Chondrocyte (in vitro differentiated cells): ENCODE measurements at regions not wholly inside any gene's neighbourhood (a gene's known extent, or its start where the extent isn't known, plus 50 kb on each side); places are given as distances from the start of the nearest gene placed in this dataset.

ENCODE experiments used
- DNase-seq: peaks from one replicate; pipeline ENCODE4 v3.0.0; 2021; ENCODE audit warnings: mixed read lengths, low spot score
- H3K27ac Mint-ChIP-seq: one replicate; pipeline ENCODE4 v1.8.0; 2021; ENCODE audit warnings: mild to moderate bottlenecking, moderate library complexity, mixed read lengths; ENCODE audit not compliant: unreplicated experiment
- H3K27me3 Mint-ChIP-seq: 2 replicates; pipeline ENCODE4 v1.8.0; 2021; ENCODE audit warnings: low read depth, mixed read lengths
- H3K36me3 Mint-ChIP-seq: 2 replicates; pipeline ENCODE4 v1.8.0; 2021; ENCODE audit warnings: low read depth, mixed read lengths
- H3K4me1 Mint-ChIP-seq: 2 replicates; pipeline ENCODE4 v1.8.0; 2021; ENCODE audit warnings: low read depth, mild to moderate bottlenecking, mixed read lengths
- H3K4me3 Mint-ChIP-seq: one replicate; pipeline ENCODE4 v1.8.0; 2021; ENCODE audit warnings: mild to moderate bottlenecking, moderate library complexity, mixed read lengths; ENCODE audit not compliant: unreplicated experiment
- H3K9me3 Mint-ChIP-seq: 2 replicates; pipeline ENCODE4 v1.8.0; 2021; ENCODE audit warnings: low read depth, mixed read lengths
- TF ChIP-seq, protein P1 (sequence below): fragments of 200-600 bp; sonication (generic); IDR thresholded peaks from 2 replicates; pipeline ENCODE4 v1.5.0; 2021; ENCODE audit warnings: antibody characterized with exemption, mild to moderate bottlenecking, moderate library complexity

DNA sequence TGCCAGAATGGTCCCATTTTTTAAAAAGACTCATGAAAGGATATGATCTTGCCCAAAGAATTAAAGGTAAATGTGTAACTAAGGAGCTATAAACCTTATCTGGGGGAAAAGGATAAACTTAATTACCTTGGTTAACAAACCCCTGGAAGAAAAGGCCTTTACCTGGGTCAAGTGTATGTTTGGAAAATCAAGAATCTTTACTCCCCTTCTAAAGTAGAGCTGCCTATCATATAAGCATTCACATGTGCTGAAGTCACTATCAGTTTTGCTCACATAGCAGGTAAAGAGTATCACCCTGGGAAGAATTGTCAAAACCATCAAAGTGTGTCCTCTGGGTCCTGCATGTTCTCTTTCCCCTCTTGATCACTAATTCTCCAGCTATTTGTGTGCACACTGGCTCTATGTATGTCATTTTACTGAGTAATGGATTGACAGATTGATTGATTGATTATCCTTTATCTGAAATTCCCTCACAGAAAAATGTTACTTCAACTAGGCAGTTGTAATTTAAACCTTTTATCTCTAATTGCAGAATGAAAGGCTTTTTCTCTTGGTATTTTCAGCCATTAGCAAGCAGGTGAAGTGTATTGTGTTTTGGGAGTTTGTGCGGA lies 199.4 kb downstream of the NOL4 start:
- no peaks in the 10 kb centered on the region for H3K9me3 Mint-ChIP-seq
- H3K36me3 Mint-ChIP-seq, result no peaks in the 10 kb centered on the region
- DNase-seq, result no peak
- no peaks in the 10 kb centered on the region for H3K4me1 Mint-ChIP-seq
- TF ChIP-seq, protein P1, sequence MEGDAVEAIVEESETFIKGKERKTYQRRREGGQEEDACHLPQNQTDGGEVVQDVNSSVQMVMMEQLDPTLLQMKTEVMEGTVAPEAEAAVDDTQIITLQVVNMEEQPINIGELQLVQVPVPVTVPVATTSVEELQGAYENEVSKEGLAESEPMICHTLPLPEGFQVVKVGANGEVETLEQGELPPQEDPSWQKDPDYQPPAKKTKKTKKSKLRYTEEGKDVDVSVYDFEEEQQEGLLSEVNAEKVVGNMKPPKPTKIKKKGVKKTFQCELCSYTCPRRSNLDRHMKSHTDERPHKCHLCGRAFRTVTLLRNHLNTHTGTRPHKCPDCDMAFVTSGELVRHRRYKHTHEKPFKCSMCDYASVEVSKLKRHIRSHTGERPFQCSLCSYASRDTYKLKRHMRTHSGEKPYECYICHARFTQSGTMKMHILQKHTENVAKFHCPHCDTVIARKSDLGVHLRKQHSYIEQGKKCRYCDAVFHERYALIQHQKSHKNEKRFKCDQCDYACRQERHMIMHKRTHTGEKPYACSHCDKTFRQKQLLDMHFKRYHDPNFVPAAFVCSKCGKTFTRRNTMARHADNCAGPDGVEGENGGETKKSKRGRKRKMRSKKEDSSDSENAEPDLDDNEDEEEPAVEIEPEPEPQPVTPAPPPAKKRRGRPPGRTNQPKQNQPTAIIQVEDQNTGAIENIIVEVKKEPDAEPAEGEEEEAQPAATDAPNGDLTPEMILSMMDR, result no peak
- H3K27me3 Mint-ChIP-seq, result peaks cover 7% of the 10 kb centered on the region
- no peak overlapping the region for H3K4me3 Mint-ChIP-seq
- no peak overlapping the region for H3K27ac Mint-ChIP-seq

DNA sequence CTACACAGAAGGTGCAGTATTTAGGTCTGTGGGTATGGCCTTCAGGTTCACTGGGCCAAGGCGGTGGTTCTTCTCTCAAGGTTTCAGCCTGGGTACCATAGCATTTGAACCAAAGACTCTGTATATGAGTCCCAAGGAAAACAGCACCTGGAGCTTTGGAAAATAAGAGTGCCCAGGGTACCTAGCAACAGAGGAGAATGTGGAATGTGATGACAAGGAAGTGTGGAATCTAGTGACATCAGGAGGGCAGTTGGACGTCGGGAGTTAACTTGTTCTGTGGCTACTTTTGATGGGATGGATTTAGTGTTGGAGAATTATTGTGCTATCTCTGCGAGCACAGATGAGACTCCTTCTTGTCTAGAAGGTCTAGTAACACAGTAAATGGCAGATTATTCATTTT lies 201.2 kb downstream of the NOL4 start:
- H3K27me3 Mint-ChIP-seq, result peaks cover 9% of the 10 kb centered on the region
- DNase-seq, result no peak
- TF ChIP-seq, protein P1, result no peak
- no peak overlapping the region for H3K27ac Mint-ChIP-seq
- H3K9me3 Mint-ChIP-seq, result no peaks in the 10 kb centered on the region
- H3K36me3 Mint-ChIP-seq, result no peaks in the 10 kb centered on the region
- H3K4me1 Mint-ChIP-seq, result no peaks in the 10 kb centered on the region
- no peak overlapping the region for H3K4me3 Mint-ChIP-seq

DNA sequence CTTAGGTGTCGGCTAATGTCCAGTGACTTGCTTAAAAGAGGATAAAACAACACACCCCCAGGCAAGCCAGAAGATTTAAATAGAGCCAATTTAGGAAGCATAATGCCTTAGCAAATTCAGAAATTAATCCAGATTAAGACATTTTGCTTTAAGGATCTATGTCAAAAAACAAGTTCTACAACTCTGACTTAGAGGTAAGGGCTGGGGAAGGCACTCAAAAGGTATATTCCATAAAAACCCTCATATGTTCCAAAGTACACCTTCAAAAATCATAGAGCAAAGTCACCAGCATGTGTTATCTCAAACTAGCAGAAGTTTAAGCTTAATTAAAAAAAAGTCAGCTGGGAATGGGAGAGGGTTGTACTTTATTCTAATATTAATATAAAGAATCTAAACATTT lies 206.4 kb downstream of the NOL4 start:
- TF ChIP-seq, protein P1, result no peak
- Mint-ChIP-seq H3K4me1 (no peaks in the 10 kb centered on the region), H3K27me3 (peaks cover 2% of the 10 kb centered on the region), H3K27ac (no peak overlapping the region), H3K4me3 (no peak overlapping the region), H3K9me3 (no peaks in the 10 kb centered on the region), H3K36me3 (no peaks in the 10 kb centered on the region)
- no peak for DNase-seq

DNA sequence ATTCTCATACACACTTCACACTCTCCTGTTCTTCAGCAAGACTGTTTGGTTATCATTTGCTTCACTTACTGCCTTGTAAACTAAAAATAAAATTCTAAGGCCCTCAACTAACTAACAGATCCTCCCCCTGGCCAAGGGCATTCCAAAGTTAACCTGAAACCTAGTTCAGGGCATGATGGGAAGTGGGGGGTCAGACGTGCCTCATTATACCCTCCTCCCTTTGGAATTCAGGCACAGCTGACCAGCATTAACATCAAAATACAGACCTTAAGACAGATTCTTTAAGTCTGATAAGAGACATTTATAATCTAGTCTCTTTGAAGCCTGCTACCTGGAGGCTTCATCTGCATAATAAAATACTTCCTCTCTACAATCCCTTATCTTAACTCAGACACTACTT lies 221.0 kb downstream of the NOL4 start:
- peaks cover 5% of the 10 kb centered on the region for H3K27me3 Mint-ChIP-seq
- H3K4me3 Mint-ChIP-seq, result no peak overlapping the region
- TF ChIP-seq, protein P1, result no peak
- H3K4me1 Mint-ChIP-seq, result no peaks in the 10 kb centered on the region
- no peak for DNase-seq
- H3K9me3 Mint-ChIP-seq, result no peaks in the 10 kb centered on the region
- no peaks in the 10 kb centered on the region for H3K36me3 Mint-ChIP-seq
- no peak overlapping the region for H3K27ac Mint-ChIP-seq

DNA sequence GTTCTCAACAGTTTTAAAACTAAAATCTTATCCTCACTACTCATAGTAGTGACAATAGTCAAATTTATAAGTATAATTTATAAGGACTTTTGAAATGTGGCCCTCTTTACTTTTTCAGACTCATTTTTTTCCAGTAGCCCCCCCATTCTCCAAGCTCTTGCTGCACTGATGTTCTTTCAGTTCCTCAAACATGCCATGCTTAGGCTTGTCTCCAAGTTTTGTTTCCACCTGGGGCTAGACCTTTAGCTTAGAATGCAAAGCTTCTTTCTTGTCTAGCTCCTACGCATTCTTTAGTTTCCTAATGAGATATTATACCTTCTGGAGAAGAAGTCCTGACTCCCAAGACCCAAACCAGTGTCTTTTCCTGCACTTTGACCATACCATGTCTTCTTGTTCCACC lies 222.6 kb downstream of the NOL4 start:
- Mint-ChIP-seq H3K9me3 (peaks cover 2% of the 10 kb centered on the region), H3K4me1 (no peaks in the 10 kb centered on the region), H3K27me3 (peaks cover 5% of the 10 kb centered on the region), H3K4me3 (no peak overlapping the region), H3K27ac (no peak overlapping the region), H3K36me3 (no peaks in the 10 kb centered on the region)
- TF ChIP-seq, protein P1, result no peak
- DNase-seq, result no peak
